ENCODE measurements at regions not wholly inside any gene's neighbourhood (a gene's known extent, or its start where the extent isn't known, plus 50 kb on each side); places are given as distances from the start of the nearest gene placed in this dataset.

DNA sequence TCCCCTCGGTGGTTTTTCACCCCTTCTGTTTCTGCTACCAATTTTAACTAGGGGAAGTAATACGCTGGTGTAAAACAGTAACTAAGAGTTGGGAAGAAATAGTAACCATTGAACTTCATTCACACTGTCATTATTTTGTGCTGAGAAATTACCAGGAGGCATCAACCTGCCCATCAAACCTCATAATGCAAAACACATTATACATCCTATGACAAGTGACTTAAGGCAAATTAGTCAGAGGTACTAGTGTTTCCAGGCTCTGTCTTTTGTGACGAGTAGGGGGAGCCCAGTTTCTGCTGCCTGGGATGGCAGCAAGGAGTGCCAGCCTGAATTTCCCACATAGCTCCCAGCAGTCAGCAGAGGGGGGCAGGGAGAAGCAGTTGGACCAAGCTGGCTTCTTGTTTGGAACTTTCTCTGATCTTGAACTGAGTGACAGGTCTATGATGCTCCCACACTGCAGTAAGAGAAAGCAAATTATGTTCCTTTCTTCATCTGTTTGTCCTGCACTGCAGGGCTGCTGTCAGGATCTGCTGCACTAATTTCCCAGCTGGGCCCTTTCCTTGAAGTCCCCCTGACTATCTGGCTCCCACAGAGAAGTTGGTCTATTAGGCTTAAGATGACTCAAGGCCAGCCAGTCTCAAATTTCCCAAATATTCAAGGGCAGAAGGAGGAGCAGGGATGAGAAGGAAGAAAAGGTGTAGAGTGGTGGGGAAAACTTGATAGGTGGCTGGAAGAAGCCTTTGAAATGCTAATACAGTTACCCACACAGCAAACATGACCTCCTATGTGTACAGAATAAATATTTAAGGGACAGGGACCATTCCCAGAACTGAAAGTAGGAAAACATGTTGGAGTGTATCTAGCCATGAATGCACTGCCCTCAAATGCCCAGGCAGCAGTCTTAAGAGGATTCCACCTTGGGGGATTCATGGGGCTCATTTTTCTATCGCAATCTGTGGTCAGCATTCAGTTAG is 322.8 kb downstream of the SEC16B start:
- FAIRE-seq (peak; percentile 21), DNase-seq (ENCODE audit: low spot score) (peak; percentile 29), ATAC-seq (peak; percentile 93)
- Histone ChIP-seq H3K79me2 (ENCODE audit: insufficient read depth, low read length) (no peaks in the 10 kb centered on the region), H3K4me2 (ENCODE audit: low read depth, low read length) (peak overlapping the region; percentile 1; the same call in 1 of the 2 replicates), H3K4me3 (replicated peaks in 1 of 3; ENCODE audit: insufficient read depth in 1 of 3, low read depth in 2 of 3, low read length in 3 of 3) (no peak overlapping the region), H3K27ac (ENCODE audit: extremely low read length, insufficient read depth, low read length) (no peak overlapping the region), H3K36me3 (replicated peaks in 1 of 2; ENCODE audit: control insufficient read depth in 1 of 2, insufficient read depth in 2 of 2, low read length in 2 of 2) (no peaks in the 10 kb centered on the region), H3K9me3 (ENCODE audit: low read length) (no peaks in the 10 kb centered on the region), H2AFZ (ENCODE audit: low read length) (no peak overlapping the region), H3K27me3 (ENCODE audit: control insufficient read depth in 1 of 2, insufficient read depth in 2 of 2, low read length in 2 of 2) (no peaks in the 10 kb centered on the region), H3K4me1 (ENCODE audit: insufficient read depth, low read length) (peaks cover 21% of the 10 kb centered on the region), H4K20me1 (ENCODE audit: insufficient read depth, low read length) (no peaks in the 10 kb centered on the region), H3K9ac (ENCODE audit: insufficient read depth, low read depth, low read length) (no peak overlapping the region)
- 30% methylated on average over 3 of the region's 4 CpGs for WGBS (ENCODE audit: low lambda C conversion rate)
- in situ Hi-C loops (cut with HindIII; ENCODE audit: extremely low pct_ligation_motif_present, low pct_unique_long_range_greater_than_20kb): no loop called here
- intact Hi-C loops (cut with micrococcal nuclease; ENCODE audit: unreplicated experiment): no loop called here
- CTCF ChIA-PET (ENCODE audit: low intra/inter-chr PET ratio, low total read pairs): no interaction called here
- BruUV-seq (replicated peaks): no TSS peak
- POLR2A ChIA-PET: no interaction called here
- peak; percentile 60 for TF ChIP-seq TCF7 (IDR thresholded peaks at IDR 0.05; ENCODE audit: low read depth)
- no peak for TF ChIP-seq SMC3 (IDR thresholded peaks at IDR 0.05; ENCODE audit: low read length)
- TF ChIP-seq GATAD1 (CRISPR knock-in tag; IDR thresholded peaks at IDR 0.05): no peak
- TF ChIP-seq GATAD2A (CRISPR knock-in tag; IDR thresholded peaks at IDR 0.05): no peak
- TF ChIP-seq TBX2 (CRISPR knock-in tag; IDR thresholded peaks at IDR 0.05; ENCODE audit: borderline replicate concordance): peak; percentile 76
- TF ChIP-seq HIVEP1 (CRISPR knock-in tag; IDR thresholded peaks at IDR 0.05): no peak
- TF ChIP-seq SOX6 (IDR thresholded peaks at IDR 0.05): no peak
- peak; percentile 53; the same call in 1 of the 2 replicates for TF ChIP-seq SOX6 (CRISPR knock-in tag; IDR thresholded peaks at IDR 0.05)
- no peak for TF ChIP-seq IRX3 (CRISPR knock-in tag; IDR thresholded peaks at IDR 0.05; ENCODE audit: borderline replicate concordance, low read depth)
- no peak for TF ChIP-seq ZNF367 (CRISPR knock-in tag; IDR thresholded peaks at IDR 0.05; ENCODE audit: borderline replicate concordance)
- TF ChIP-seq WIZ (CRISPR knock-in tag; IDR thresholded peaks at IDR 0.05): 0 out of 2 replicates have a peak, but pooled peaks have one; percentile 29
- TF ChIP-seq GRHL1 (CRISPR knock-in tag; conservative IDR thresholded peaks at IDR 0.05): no peak
- TF ChIP-seq, protein P1, sequence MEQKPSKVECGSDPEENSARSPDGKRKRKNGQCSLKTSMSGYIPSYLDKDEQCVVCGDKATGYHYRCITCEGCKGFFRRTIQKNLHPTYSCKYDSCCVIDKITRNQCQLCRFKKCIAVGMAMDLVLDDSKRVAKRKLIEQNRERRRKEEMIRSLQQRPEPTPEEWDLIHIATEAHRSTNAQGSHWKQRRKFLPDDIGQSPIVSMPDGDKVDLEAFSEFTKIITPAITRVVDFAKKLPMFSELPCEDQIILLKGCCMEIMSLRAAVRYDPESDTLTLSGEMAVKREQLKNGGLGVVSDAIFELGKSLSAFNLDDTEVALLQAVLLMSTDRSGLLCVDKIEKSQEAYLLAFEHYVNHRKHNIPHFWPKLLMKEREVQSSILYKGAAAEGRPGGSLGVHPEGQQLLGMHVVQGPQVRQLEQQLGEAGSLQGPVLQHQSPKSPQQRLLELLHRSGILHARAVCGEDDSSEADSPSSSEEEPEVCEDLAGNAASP (CRISPR knock-in tag; IDR thresholded peaks at IDR 0.05; ENCODE audit: borderline replicate concordance): peak; percentile 41; the same call in 1 of the 2 replicates
- no peak for TF ChIP-seq ZNF530 (CRISPR knock-in tag; IDR thresholded peaks at IDR 0.05; ENCODE audit: low read depth)
- TF ChIP-seq, protein P2, sequence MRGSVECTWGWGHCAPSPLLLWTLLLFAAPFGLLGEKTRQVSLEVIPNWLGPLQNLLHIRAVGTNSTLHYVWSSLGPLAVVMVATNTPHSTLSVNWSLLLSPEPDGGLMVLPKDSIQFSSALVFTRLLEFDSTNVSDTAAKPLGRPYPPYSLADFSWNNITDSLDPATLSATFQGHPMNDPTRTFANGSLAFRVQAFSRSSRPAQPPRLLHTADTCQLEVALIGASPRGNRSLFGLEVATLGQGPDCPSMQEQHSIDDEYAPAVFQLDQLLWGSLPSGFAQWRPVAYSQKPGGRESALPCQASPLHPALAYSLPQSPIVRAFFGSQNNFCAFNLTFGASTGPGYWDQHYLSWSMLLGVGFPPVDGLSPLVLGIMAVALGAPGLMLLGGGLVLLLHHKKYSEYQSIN (CRISPR knock-in tag; IDR thresholded peaks at IDR 0.05; ENCODE audit: borderline replicate concordance): no peak

Measured in HepG2 (cell line).